ENCODE measurements at regions not wholly inside any gene's neighbourhood (a gene's known extent, or its start where the extent isn't known, plus 50 kb on each side); places are given as distances from the start of the nearest gene placed in this dataset.

GRCh38 chr13:67509018-67509417 lies 278.9 kb upstream of the PCDH9 start:
- TF ChIP-seq POLR2AphosphoS5 (IDR thresholded peaks at IDR 0.05; ENCODE audit: low read depth, low read length) (no peak), POLR2A (IDR thresholded peaks at IDR 0.05; ENCODE audit: low read depth, low read length) (no peak), TAF1 (IDR thresholded peaks at IDR 0.05; ENCODE audit: low read depth, low read length) (no peak), POU2F2 (IDR thresholded peaks at IDR 0.05; ENCODE audit: low read depth, low read length) (no peak), SPI1 (IDR thresholded peaks at IDR 0.05; ENCODE audit: low read depth, low read length) (no peak)
